GM18907 (cell line): ENCODE measurements at regions not wholly inside any gene's neighbourhood (a gene's known extent, or its start where the extent isn't known, plus 50 kb on each side); places are given as distances from the start of the nearest gene placed in this dataset.

Experiments used
- ATAC-seq: cut with Tn5 transposase; IDR thresholded peaks from one replicate; pipeline ENCODE4 v1.9.1; 2021; ENCODE audit warnings: mild to moderate bottlenecking, moderate library complexity; ENCODE audit not compliant: unreplicated experiment

DNA sequence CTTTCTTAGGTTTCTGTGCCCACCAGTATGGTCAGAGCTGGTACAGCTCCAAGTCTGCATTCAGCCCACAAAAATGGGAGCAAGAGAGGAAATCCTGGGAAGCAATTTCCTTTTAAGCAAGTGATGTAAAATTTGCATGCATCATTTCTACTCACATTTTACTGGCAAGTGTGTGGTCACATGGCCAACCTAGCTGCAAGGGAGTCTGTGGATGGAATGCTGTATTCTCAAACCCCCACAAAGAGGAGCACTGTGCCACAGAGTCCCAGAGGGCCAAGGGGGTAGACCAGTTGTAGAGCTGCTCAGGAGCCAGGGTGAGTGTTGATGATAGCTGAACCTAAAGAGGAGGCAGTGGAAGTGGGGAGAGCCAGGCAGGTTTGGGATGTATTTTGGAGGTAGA is 154.3 kb upstream of the SPRY4 start:
- no peak for ATAC-seq

DNA sequence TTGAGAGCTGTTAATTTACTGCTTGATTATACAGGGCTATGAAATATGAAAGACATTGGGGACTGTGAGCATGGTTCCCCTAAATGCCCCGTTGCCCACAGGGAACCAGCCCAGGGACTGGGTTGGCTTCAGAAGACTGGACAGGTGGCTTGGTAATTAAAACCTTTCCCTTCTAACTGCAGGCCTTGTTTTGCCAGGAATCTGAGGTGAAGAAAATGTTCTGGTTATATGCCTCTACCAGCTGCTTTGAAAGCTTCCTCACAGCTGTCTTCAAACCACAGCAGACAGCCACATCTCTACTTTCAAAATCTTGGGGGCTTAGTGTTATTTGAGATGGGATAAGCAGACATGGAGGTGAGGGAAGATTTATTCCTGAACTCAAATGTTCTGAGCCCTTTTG is 153.3 kb upstream of the SPRY4 start:
- ATAC-seq: no peak

DNA sequence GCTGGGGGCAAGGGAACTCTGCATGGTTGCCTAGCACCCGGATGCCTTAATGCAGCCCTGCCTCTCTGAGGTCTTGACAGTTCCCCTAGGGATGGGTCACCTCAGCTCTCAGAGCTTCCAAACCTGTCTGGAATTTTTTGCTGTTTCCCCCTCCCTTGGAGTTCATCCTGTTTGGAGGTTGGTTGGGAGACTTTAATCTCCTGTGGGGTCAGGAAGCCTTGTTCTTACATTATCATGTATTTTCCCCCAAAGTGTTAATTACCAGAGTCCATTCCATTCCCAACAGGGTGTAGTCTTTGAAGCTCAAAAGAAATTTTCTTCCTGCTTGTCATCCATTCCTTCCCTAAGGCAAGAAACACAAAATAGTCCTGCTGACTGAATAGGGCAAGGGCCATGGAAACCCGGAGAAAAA is 150.3 kb upstream of the SPRY4 start:
- ATAC-seq: no peak

DNA sequence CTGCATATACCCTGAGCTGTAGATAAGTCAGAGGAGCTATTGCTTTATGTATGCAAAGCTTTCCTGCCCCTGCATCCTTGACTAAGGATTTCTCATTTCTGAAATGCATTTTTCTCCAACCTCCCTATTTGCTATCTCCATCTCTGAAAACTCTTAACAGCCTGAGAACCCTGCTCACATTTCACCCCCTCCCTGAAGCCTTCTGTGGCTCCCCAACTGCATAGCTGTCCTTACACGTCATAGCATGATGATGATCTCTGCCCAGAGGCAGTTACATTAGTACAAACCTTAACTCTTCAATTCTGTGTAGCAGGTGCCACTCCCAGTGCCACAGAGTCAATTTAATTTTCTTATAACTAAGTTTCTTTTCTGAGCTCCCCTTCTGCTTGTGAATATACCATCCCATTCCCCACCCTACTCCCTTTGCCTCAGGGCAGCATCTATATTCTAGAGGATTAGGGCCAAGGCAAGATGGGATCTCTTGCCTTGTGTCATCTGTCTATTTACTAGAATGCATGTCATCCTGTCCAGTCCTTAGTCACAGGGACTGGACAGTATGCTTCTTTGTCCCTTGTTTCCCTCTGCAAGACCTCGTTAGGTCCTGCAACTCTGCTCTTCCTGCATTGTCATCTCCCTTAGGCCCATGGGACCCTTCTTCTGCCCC is 149.7 kb upstream of the SPRY4 start:
- no peak for ATAC-seq

DNA sequence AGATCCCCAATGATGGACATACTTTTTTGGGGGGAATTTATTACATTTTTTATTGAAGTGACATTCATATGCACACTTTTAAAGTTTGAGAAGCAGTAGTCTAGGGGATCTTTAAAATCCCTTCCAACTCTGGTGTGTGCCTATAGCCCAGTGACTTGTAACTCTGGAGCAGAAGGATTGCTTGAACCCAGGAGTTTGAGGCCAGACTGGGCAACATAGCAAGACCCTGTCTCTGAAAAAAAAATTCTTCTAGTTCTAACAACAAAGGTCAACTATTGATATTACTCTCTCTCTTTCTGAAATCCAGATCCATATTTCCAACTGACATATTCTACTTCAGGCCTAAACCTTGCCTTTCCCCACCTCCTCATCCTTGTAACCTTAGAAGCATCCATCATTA is 148.2 kb upstream of the SPRY4 start:
- ATAC-seq: no peak

DNA sequence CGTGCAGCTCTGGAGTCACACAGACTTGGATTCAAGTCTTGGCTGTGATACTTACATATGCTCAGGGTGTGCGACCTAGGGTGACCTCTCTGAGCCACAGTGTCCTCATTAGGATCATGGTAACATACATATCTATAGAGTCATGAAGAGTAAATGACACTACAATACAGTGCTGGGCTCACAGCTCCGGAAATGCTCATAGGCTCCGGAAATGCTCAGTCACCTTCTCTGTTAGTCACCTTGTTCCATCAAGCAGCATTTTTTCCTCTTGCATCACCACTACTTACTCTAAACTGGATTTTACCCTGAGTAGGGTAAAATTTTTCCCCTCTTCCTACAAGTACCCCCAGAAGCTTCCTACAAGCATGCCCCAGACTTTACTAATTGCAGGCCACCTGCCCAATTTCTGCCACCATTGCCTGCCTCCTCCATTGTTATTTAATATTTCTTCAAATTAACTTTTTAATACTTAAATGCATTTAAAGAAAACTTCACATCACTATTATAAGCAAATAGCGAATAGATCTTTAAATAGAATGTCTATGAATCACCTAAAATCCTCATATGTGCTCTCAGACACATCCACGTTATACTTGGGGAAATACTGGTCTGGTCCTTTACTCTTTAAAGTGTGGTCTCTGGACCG is 147.6 kb upstream of the SPRY4 start:
- no peak for ATAC-seq

DNA sequence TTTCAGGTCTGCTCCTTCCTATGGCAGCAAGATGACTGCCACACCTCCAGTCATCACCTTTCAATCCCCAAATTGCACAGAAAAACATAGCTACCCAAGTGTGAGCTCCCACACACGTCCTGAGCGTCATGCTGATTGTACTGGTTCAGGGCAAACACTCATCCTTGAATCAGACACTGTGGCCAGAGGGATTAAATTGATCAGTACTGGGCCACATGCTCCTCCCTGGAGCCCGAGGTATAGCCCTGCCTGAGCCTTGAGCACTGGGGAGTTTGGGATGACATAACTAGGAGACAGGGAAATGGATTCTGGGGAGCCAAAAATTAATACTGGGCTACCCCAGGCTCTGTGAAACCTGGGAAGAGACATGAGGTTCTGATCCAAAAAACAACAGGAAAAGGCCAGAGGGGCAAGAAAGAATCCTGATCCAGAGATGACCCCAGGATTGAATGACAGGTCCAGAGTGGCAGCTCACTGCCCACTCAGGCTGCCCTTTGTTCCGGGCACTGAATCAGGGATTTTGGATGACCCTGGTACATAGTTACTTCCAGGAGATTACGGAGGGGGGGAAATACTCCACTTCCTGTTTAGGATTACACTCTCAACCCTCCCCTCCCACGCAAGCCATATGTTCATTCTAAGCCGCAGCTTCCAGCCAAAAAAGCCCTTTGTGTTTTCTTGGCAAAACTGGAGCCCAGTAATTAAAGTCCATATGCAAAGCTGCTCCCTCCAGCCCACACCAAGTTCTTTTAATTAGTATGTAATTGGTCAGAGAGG is 141.6 kb upstream of the SPRY4 start:
- no peak for ATAC-seq

DNA sequence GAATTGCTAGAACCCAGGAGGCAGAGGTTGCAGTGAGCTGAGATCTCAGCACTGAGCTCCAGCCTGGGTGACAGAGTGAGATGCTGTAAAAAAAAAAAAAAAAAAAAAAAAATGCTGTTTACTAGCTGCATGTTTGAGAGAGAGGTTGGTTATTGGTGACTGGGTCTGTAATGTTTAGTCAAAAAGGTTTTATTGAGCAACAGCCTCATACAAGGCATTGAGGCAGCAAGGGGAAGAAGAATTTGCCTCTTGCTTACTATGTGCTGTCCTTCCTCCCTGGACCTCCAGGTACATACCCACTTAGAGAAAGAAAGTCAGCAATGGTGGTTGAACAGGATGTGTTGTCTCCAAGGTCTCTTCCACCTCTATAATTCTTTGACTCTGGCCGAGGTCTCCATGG is 140.7 kb upstream of the SPRY4 start:
- no peak for ATAC-seq

DNA sequence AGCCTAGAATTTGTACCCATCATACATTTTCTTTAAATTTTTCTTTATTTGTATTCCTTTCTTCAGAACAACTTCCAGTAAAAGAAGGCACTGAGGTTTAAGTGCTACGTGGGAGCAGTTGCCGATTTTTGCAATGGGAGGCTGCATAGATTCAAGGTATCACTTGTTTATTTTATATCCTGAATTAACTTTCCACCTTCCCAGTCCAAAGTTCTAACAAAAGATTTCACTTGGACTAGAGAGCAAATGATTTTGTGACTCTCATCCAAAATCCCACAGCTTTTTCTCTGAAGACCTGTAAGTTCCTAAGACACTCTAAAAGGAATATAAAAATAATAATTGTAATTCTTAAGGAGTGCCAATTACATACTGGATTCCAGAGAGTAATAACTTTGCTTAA is 139.1 kb upstream of the SPRY4 start:
- no peak for ATAC-seq

DNA sequence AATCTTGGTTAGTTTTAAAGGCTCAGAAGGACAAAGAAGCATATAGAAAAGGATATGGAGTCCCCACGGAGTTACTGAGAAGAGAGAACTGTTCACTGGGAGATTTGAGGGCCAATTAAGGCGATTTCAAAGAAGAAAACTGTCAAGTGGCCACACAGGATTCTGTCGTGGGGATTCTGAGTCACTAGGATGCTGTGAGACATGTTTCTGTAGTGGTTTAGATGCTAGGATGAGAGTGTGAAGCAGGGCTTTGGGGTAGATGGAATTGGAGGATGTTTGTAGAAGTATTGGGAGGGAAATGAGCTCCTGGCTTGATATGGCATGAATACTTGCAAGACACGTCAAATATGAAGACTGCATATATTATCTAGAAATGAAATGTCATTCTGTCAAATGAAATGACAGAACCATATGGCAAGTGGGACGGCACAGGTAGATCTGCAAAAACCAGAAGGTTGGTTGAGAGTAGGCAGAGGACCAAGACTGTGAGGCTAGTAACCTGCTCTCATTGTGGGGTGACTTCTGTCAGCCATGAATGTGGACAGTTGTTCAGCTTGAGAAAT is 136.3 kb upstream of the SPRY4 start:
- no peak for ATAC-seq

DNA sequence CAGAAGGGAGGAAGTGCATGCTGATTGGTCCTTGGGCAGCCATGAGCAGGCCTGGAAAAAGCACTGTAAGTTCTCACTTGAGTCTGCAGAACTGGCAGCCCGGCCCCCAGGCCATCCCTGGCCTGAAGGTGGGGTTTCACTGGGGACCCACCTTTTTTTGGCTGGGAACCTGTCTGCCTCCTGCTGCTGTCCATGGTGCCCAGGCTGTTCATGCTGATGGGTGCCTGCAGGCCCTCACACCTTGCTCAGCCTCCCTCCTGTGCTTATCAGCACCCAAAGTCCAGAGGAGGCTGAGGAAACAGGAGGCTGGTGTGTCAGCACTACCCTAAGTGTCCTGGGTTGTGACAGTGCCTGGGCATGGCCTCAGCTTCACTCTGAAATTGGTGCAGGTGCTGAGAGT is 134.4 kb upstream of the SPRY4 start:
- no peak for ATAC-seq

DNA sequence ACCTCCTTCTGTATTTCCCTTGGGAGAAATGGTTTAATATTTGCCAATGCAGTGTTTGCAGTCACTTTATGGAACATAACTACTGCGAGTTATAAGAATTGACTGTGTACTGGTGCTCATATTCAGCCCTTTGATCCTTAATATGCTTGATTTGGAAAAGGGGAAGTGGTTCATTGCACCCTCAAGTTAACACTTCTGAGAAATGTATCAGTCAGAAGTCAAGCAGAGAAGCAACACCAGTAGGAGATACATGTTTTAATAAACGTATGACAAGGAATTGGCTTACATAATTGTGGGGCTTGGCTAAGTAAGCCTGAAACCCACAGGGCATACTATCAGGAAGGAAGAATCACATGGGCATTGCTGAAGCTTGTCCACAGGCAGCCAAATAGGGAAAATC is 131.0 kb upstream of the SPRY4 start:
- no peak for ATAC-seq

DNA sequence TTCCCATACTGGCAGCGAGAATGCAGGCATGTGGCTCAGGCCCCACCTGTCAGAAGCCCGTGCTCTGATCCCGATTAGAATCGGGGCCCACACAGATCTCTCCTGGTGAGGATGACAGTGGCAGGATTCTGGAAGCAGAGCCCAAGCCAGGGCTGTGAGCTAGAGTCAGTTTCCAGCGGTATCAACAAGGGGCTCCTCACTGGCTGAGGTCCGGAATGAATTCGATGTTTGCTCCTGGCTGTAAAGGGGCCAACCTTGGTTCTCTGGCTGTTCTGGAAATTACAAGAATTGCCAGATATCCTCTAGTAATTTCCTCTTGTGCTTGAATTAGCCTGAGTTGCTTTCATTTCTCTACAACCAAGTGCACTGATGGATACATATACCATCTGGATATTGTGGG is 129.1 kb upstream of the SPRY4 start:
- ATAC-seq: no peak

DNA sequence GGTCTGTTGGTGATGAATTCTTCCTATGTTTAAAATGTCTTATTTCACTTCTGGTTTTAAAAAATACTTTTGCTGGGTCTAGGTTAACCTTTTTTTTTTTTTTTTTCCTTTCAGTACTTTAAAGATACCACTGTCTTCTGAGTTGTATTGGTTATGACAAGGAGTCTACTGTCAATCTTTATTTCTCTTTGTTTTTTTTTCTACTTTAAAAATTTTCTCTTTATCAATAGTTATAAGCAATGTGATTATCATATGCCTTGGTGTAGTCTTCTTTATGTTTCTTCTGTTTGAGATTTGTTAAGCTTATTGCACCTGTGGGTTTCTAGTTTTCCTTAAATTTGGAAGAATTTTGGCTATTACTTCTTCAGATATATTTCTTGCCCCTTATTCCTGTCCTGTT is 125.6 kb upstream of the SPRY4 start:
- no peak for ATAC-seq

DNA sequence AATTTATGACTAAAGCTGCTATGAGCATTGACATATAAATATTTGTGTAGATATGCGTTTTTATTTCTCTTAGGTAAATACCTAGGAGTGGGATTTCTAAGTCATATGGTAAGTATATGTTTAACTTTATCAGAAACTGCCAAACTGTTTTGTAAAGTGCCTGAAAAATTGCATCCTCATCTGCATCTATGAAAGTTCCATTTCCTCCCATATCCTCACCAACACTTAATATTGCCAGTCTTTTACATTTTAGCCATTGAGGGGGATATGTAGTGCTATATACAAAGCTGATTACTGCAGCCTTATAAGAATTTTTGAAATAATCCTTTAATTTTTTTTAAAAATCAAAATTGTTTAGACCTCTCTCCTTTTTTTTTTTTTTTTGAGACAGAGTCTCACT is 123.1 kb upstream of the SPRY4 start:
- ATAC-seq: no peak

DNA sequence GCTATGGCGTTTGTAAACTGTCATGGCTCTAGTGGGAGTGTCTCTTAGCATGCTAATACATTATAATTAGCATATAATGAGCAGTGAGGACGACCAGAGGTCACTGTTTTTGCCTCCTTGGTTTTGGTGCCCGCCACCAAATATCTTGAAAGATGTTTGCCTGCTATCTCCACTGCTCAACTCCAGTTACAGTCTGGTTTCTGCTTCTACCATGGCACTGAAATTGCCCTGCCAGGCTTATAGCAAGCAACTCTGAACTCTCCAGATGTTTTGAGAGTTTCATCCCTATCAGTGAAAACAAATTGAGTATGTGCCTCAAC is 122.1 kb upstream of the SPRY4 start:
- ATAC-seq: no peak

DNA sequence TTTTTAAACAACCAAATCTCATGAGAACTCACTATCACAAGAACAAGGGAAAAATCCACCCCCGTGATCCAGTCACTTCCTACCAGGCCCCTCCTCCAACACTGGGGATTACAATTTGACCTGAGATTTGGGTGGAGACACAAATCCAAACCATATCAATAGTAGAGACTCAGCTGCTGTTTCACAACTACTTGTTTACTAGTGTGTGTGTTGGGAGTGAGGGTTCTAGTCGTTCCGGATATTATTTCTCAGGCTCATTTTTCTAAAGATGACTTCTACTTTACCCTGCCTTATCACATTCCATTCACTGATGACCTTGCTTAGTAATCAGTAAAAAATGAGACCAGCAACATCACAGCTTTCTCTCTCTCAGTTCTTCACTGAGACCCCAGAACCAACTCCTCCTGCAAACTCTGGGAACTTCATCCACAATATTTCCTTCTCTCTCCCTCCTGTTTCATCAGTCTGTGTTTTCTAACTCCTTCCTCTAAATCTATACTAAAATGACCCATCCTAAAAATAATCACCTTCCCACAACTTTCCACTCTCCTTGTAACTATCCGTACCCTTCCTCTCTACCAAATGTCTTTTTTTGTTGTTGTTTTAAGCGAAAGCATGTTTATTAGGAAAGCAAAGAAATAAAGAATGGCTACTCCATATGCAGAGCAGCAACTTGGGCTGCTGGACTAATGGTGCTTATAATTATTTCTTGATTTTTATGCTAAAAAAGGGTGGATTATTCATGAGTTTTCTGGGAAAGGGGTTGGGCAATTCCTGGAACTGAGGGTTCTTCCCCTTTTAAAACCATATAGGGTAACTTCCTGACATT is 121.5 kb upstream of the SPRY4 start:
- no peak for ATAC-seq

DNA sequence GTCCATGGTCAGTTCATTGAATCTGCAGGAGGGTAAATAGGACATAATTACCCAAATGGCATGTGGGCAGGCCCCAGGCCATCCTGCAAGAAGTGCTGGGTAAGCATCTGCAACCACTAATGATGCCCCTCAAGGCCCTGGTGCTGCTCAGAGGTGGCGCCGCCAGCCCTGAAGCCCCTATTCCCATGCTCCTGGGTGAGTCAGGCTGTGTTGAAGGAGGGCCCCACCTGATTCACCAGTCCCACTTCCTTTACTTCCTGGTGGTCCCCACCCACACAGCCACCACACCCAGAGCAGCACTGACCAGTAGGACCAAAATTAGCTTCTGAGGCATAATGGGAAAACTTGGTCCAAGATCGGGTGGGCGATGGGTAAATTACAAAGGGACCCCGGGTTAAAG is 120.4 kb upstream of the SPRY4 start:
- no peak for ATAC-seq

DNA sequence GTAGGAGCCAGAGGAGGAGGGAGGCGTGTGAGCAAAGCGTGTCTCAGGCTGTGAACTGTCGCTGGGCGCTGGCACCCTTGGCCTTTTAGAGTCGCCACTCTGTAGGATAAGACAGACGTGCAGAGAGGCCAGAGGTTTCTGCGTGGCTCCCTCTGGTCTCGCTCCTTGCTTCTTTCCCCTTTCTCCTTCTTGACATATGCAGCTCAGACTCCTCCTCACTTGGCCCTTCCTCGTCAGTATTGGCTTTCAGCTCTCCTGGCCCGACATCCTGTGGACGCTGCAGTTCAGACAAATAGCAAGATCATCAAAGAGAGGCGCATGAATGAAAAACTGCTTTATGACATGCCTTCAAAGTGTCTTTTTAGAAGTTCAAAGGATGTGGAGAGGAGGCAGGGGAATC is 116.8 kb upstream of the SPRY4 start:
- ATAC-seq: no peak

DNA sequence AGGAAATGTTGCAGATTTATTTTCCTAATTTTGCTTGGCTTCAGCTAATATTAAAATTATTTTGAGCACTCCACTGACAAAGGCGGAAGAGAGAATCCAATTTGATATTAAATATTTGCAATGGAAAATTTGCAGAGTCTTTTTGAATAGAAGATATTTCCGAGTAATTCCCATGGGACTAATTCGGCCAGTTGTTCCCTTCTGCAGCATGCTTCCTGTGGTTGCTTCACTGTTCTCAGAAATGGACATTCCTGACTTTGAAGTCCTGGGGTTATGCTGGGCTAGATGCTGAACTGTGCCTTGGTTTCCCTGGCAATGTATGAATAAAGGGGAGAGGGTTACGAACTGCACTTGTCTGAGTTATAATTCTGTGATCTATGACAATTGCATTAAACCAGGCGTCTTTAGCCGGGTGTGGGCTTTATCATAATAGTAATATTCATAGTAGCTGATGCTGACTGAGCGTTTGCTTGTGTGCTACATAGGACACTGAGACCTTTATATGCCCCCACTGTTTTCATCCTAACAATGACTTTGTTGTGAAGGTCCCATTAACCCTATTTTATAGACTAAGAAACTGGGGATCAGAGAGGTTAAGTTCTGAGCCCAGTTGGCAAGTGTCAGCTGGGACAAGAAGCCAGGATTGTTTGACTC is 114.5 kb upstream of the SPRY4 start:
- ATAC-seq: no peak

DNA sequence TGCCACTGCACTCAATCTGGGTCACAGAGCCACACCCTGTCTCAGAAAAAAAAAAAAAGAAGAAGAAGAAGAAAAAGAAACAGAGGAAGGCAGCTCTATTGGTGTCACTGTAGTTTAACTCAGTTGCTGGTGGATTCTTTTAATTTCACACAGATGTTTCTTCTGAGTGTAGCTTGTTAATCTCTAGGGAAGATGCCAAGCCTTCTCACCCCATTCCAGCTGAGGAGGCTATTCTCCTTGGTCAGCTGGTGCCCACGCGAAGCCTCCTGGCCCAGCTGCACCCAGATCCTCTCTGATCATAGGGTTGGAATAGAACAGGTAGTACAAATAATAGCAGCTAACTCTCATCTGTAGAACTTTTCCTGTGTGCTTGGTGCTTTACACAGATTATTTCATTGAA is 113.8 kb upstream of the SPRY4 start:
- no peak for ATAC-seq
